ENCODE measurements at regions not wholly inside any gene's neighbourhood (a gene's known extent, or its start where the extent isn't known, plus 50 kb on each side); places are given as distances from the start of the nearest gene placed in this dataset.

DNA sequence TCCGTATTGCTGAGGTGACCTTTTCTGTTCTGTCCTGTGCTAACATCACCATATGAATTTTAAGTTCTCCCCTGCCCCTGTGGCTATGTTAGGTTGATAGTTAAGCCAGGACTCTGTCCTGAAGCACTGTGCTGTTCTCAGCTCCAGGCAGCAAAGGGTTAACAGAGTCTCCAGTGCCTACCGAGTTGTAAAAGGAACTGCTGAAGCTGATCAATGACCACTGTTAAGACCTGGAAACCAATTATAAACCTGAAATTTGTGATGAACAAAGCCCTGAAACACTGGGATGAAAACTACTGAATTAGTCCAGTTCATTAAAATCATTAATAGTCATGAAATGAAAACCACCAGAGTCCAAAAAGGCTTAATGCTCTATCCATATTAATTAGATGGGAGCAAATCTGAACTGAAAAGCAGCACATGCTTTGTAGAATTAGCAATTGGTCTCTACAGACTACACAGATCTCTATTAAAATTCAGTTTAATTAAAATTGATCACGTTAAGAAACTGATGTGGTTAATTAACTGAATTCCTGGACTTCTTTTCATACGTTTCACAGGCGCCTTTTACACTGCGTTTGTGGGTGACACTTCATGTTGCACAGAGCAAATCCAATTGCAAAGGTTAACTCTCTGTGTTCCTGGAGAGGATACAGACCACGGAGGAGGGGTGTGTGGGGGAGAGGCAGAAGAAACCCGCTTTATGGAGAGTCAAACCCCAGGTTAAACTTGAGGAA lies 188.5 kb upstream of the MPPED2 start:
- TF ChIP-seq POLR2A (IDR thresholded peaks at IDR 0.05; ENCODE audit: low read depth, low read length) (no peak), POLR2AphosphoS5 (IDR thresholded peaks at IDR 0.05; ENCODE audit: low read depth, low read length) (no peak), POU2F2 (IDR thresholded peaks at IDR 0.05; ENCODE audit: low read depth, low read length) (no peak), TAF1 (IDR thresholded peaks at IDR 0.05; ENCODE audit: low read depth, low read length) (no peak)
